Activated T-cell treated with anti-CD3 and anti-CD28 coated beads, Interleukin-2, amount 50 U/mL, for 72 hours (primary cell): ENCODE measurements at regions not wholly inside any gene's neighbourhood (a gene's known extent, or its start where the extent isn't known, plus 50 kb on each side); places are given as distances from the start of the nearest gene placed in this dataset.

ENCODE experiments used
- ATAC-seq, 2 donors: fragments of 150-1000 bp; cut with Tn5 transposase; replicated peaks in 1 of 2; 2 replicates each; pipeline ENCODE4 v1.10.0; 2021; ENCODE audit warnings: moderate library complexity in 2 of 2, mild to moderate bottlenecking in 1 of 2
- DNase-seq, 2 donors: peaks; one replicate each; pipeline ENCODE4 v3.0.0; 2021 to 2022; ENCODE audit warnings: mixed read lengths in 1 of 2
- H3K27ac Mint-ChIP-seq: one replicate; pipeline ENCODE4 v1.8.0; 2022; ENCODE audit warnings: mild to moderate bottlenecking, moderate library complexity, mixed read lengths
- H3K27me3 Mint-ChIP-seq: one replicate; pipeline ENCODE4 v1.8.0; 2022; ENCODE audit warnings: low read depth, mixed read lengths
- H3K36me3 Mint-ChIP-seq, 2 donors: one replicate each; pipeline ENCODE4 v1.8.0; 2022; ENCODE audit warnings: mixed read lengths in 2 of 2, mild to moderate bottlenecking in 1 of 2; ENCODE audit not compliant: insufficient read depth in 2 of 2
- H3K4me1 Mint-ChIP-seq: one replicate; pipeline ENCODE4 v1.8.0; 2022; ENCODE audit warnings: low read depth, mixed read lengths
- H3K4me3 Mint-ChIP-seq, 2 donors: one replicate each; pipeline ENCODE4 v1.8.0; 2022; ENCODE audit warnings: mild to moderate bottlenecking in 2 of 2, mixed read lengths in 2 of 2, moderate library complexity in 2 of 2
- H3K9me3 Mint-ChIP-seq, 2 donors: one replicate each; pipeline ENCODE4 v1.8.0; 2022; ENCODE audit warnings: mixed read lengths in 2 of 2

DNA sequence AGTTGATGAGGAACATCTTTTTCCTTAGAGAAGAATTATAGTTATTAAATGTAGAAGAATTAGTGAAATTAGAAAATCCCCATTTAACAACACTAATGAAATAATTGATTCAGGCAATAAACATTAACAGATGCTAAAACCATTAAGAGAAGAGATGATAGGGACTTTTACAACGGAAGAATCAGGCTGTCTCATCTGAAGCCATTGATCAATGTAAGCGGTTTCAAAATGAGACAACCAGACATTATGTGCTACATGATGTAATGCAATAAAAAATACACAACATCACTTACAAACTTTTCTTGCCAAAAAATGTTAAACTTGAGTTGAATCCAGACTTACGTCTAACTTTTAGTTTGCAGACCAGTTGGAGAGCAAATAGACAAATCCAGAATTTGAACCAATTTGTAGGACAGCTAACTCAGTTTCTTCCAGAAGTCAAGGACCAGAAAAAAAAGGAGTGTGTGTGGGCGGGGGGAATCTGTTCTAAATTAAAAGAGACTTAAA lies 165.4 kb upstream of the DPT start:
- Mint-ChIP-seq H3K4me3 (no peak overlapping the region), H3K27ac (no peak overlapping the region), H3K9me3 (no peaks in the 10 kb centered on the region), H3K4me1 (no peaks in the 10 kb centered on the region), H3K36me3 (no peaks in the 10 kb centered on the region), H3K27me3 (peaks cover 40% of the 10 kb centered on the region)
- ATAC-seq: no peak
- DNase-seq: no peak

DNA sequence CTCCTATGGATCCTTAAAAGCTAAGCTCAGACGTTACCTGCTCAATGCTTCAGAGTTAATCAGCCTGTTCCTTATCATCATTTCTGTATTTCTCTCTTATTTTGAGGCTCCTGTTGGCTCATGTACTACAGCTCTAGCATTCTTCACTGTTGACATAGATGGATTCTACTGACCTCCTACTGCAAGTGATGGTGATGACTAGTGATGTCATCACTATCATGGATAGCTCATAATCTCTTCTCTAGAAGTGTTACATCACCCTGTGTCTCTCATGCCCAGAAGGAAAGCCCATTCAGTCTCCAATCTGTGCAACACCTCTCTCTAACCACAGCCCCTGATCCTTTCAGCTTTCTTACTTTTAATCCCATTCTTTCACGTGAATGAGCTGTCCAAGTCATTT lies 168.2 kb upstream of the DPT start:
- no peaks in the 10 kb centered on the region for H3K4me1 Mint-ChIP-seq
- ATAC-seq (peak in 1 of 2 donors; percentile 35), DNase-seq (no peak)
- H3K4me3 Mint-ChIP-seq: no peak overlapping the region
- no peaks in the 10 kb centered on the region for H3K36me3 Mint-ChIP-seq
- H3K27ac Mint-ChIP-seq: no peak overlapping the region
- peaks cover 53% of the 10 kb centered on the region for H3K27me3 Mint-ChIP-seq
- H3K9me3 Mint-ChIP-seq: no peaks in the 10 kb centered on the region

DNA sequence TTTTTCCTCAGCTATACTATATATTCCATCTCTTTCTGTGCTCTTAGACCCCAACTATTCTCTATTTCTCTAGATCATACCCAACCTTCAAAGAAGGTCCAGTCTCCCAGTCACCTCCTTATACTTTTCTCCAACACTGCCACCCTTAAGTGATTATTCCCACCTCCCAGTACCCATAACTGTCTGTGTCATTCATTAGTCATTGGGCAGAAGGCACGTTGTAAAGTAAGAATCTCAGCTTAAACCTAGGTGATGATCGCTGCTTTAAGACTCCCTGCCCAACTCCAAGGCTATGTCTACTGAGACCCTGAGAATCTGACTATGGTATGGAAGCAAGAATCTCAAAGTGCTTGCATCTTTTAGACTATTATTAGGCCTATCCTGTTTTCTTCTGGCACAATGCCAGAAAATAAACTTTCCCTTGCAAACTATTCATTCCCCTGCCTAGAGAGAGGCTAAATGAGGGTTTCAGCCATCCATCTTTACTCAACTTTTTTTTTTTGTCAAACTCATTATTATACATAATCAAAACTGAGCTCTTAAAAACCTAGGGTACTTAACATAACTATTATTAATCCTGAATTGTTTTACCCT lies 174.3 kb upstream of the DPT start:
- H3K4me3 Mint-ChIP-seq: no peak overlapping the region
- no peaks in the 10 kb centered on the region for H3K36me3 Mint-ChIP-seq
- no peaks in the 10 kb centered on the region for H3K9me3 Mint-ChIP-seq

DNA sequence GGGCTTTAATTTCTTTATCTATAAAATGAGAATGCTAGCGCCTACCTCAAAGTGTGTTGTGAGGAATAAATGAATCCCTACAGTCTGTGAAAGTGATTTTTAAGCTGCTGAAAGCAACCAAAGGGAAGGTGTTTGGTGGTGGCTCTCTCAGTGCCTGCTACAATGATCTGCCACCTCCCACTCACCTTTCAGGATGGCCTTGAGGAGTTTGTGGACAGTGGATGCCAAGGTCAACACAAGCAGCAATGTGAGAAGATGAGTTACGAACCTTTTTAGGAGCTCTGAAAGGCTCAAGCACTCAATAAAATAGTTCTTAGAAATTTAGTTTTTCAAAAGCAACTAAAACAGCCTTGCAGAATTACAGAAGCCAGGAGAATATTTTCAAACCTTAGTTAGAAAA lies 176.6 kb upstream of the DPT start:
- Mint-ChIP-seq H3K27me3 (peaks cover 18% of the 10 kb centered on the region), H3K4me3 (no peak overlapping the region), H3K4me1 (no peaks in the 10 kb centered on the region), H3K36me3 (no peaks in the 10 kb centered on the region), H3K27ac (no peak overlapping the region), H3K9me3 (no peaks in the 10 kb centered on the region)
- ATAC-seq: no peak
- DNase-seq: no peak

More for the DNA sequence above, 174.3 kb upstream of the DPT start:
- H3K27ac Mint-ChIP-seq: no peak overlapping the region
- ATAC-seq (no peak), DNase-seq (no peak)
- H3K27me3 Mint-ChIP-seq: peaks cover 19% of the 10 kb centered on the region
- H3K4me1 Mint-ChIP-seq: no peaks in the 10 kb centered on the region

DNA sequence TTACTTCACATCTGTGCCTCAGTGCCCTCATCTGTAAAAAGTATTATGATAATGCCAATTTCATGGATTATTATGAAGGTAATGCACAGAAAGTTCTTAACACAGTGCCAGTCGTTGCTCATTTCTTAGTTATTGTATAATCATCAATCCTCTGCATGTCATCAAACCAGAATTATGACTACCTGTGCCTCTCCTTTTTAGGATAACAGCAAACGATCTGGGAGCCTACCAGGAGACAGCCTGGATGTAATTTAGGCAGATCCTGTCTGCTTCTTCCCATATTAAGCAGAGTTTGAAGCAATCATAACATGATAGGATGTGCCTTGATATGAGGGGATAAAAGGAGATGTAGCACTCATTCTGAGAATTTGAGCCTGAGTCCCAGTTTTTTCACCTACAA lies 177.4 kb upstream of the DPT start:
- H3K36me3 Mint-ChIP-seq: no peaks in the 10 kb centered on the region
- DNase-seq (no peak), ATAC-seq (no peak)
- H3K27ac Mint-ChIP-seq: no peak overlapping the region
- no peaks in the 10 kb centered on the region for H3K4me1 Mint-ChIP-seq
- no peak overlapping the region for H3K4me3 Mint-ChIP-seq
- peaks cover 11% of the 10 kb centered on the region for H3K27me3 Mint-ChIP-seq
- no peaks in the 10 kb centered on the region for H3K9me3 Mint-ChIP-seq

DNA sequence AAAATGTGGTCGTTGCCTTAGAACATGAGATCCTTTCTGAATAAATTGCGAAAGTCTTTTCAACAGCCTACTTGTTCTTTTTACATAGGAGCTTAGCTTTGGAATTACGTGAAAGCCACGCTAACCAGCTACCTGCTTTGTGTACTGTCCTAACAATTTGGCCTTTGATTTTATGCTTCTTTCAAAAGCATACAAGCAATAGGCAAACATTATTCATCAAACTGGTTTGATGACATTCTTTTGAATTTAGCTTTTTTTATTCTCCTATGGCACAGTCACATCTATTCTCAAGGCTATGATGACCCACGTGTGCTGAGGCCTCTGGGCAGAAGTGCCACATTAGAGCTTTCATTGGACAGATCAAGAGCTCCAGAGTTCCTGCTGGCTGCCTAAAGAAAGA lies 178.0 kb upstream of the DPT start:
- Mint-ChIP-seq H3K4me1 (no peaks in the 10 kb centered on the region), H3K36me3 (no peaks in the 10 kb centered on the region), H3K27ac (no peak overlapping the region), H3K27me3 (peaks cover 6% of the 10 kb centered on the region), H3K4me3 (no peak overlapping the region), H3K9me3 (no peaks in the 10 kb centered on the region)
- ATAC-seq (no peak), DNase-seq (no peak)

DNA sequence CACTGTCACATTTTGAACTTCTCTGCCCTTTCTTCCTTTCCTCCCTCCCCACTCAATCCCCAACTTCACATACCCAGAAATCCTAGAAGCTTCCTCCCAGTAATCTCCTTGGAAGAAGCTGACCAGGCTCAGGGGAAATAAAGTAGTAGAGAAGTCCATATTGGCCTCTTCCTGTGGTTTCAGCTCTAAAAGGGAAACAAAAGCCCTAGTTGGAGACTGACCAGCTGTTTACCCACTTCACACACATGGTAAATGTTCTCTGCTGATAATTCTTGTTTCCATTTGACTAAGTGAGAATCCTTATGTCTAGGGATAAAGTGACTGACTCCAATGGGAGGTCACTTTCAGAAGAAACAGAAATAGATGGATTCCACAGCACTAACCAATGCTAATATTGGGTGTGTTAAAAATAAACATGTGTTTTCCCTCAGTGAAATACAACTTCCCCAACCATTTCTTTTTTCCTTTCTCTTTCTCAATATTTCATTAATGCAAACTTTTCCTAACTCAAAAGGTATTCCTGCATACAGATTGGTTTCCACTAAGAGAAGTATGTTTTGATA lies 178.9 kb upstream of the DPT start:
- ATAC-seq (no peak), DNase-seq (no peak)
- no peak overlapping the region for H3K27ac Mint-ChIP-seq
- H3K4me3 Mint-ChIP-seq: no peak overlapping the region
- no peaks in the 10 kb centered on the region for H3K4me1 Mint-ChIP-seq
- no peaks in the 10 kb centered on the region for H3K9me3 Mint-ChIP-seq
- no peaks in the 10 kb centered on the region for H3K36me3 Mint-ChIP-seq
- H3K27me3 Mint-ChIP-seq: peaks cover 6% of the 10 kb centered on the region

DNA sequence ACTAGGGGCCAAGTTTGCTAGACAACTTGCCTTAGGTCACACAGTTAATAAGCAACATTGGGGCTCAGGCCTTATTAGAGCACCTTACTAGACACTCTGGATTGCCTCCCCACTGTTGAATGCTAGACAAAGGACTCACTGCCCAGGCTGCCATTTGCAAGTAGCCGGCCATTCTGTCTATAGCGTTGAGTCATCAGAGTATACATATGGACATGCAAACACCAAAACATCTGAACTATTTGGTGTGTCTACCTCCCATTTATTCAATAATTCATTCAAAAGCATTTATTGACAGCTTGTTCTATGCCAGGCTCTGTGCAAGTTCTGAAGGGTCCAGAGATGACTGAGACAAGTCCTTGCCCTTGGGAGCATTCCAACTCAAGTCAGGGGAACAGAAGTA lies 181.4 kb upstream of the DPT start:
- no peaks in the 10 kb centered on the region for H3K4me1 Mint-ChIP-seq
- no peaks in the 10 kb centered on the region for H3K9me3 Mint-ChIP-seq
- no peak for ATAC-seq
- no peak for DNase-seq
- H3K4me3 Mint-ChIP-seq: no peak overlapping the region
- H3K27ac Mint-ChIP-seq: no peak overlapping the region
- no peaks in the 10 kb centered on the region for H3K27me3 Mint-ChIP-seq
- no peaks in the 10 kb centered on the region for H3K36me3 Mint-ChIP-seq

DNA sequence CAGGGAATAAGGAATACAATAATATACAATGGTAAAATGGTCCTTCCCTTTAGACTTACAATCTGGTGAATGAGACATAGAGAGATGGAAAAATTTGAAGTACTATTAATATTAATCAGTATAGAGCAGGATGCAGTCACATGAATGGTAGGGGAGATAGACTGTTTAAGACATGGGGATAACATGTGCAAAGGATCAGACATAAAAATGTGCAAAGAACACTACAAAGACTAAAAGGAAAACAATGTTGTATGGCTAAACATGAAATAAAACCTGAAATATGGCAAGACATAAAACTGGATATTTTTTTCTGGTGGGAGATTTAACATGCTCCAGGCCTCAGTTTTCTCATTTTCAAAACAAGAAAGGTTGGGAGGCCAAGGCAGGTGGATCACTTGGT lies 182.4 kb upstream of the DPT start:
- H3K4me1 Mint-ChIP-seq: no peaks in the 10 kb centered on the region
- H3K27ac Mint-ChIP-seq: no peak overlapping the region
- no peak for DNase-seq
- H3K4me3 Mint-ChIP-seq: no peak overlapping the region
- ATAC-seq: no peak
- H3K27me3 Mint-ChIP-seq: no peaks in the 10 kb centered on the region
- no peaks in the 10 kb centered on the region for H3K36me3 Mint-ChIP-seq
- H3K9me3 Mint-ChIP-seq: no peaks in the 10 kb centered on the region

DNA sequence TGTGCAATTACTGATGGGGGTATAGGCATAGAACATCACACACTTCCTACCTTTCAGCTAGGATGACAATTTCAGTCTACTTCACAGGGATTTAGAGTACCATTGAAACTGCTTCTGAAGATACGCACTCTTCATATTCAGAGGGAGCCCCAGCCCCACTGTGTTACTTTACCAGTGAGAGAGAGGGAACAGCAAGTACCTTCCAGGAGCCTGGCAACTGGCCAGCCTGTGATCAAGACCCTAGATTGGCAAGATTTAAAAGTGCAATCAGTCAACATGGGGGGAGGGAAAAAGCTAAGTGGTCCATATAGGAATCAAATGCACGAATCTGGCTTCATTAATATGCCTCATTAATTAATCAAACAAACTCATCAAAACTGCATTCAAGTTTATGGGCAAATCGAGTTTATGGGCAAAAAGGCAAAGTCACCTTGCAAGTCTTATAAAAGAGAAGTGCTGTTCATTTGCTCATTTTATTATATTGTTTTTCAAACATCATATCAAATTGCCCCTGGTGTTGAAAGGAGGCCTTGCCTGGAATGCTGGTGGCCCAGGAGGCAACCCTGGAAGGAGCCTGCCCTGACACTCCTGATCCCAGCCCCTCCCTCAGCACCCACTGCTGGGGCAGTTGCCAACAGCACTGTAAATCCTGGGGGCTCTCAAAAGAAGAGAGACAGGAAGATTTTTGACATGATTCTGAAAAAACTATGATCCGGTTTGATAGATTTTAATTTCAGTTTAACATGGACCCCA lies 184.9 kb upstream of the DPT start:
- no peak for ATAC-seq
- Mint-ChIP-seq H3K4me3 (no peak overlapping the region), H3K27me3 (no peaks in the 10 kb centered on the region), H3K27ac (no peak overlapping the region), H3K36me3 (no peaks in the 10 kb centered on the region), H3K9me3 (no peaks in the 10 kb centered on the region), H3K4me1 (no peaks in the 10 kb centered on the region)
- no peak for DNase-seq

DNA sequence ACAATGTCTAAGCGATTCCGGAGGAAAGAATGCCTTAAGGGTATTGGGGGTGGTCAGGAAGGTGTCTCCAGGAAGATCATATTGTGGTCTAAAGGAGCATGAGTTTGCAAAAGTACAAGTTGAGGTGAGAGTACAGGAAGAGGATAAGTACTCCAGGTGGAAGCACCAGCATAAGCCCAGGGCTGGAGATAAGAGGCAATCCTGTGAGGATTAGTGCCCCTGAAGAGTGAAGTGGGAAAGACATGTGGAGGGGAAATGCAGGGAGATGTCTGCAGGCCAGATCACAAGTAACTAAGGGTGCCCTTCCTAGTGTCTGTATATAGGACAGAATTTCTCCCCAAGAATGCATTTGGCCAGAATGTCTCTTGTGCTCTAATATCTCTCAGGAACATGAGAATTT lies 188.3 kb upstream of the DPT start:
- DNase-seq: no peak
- H3K27ac Mint-ChIP-seq: no peak overlapping the region

DNA sequence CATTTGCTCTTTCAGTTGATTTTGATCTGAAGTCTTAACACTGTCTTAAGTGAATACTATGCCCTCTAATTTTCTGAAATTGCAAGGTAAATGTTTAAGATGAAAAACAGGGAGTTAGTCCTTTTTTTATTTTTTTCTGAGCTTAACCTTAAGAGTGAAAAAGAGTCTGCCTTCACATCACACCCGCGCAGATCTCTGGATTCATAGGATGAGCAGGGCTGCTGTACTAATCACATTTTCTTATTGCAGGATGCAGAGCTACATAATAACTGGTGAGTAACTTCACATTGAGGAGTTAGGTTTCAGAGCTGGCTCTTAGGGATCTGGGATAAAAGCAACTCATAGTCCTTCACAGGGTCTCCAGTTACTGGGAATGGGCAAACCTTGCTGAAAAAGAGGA lies 188.7 kb upstream of the ATP1B1 start:
- no peak for ATAC-seq
- Mint-ChIP-seq H3K36me3 (no peaks in the 10 kb centered on the region), H3K27me3 (no peaks in the 10 kb centered on the region), H3K27ac (no peak overlapping the region), H3K4me3 (no peak overlapping the region), H3K9me3 (no peaks in the 10 kb centered on the region), H3K4me1 (peaks cover 13% of the 10 kb centered on the region)
- DNase-seq: no peak

More for the DNA sequence above, 188.3 kb upstream of the DPT start:
- peaks cover 11% of the 10 kb centered on the region for H3K4me1 Mint-ChIP-seq
- no peak overlapping the region for H3K4me3 Mint-ChIP-seq
- H3K27me3 Mint-ChIP-seq: no peaks in the 10 kb centered on the region
- no peaks in the 10 kb centered on the region for H3K9me3 Mint-ChIP-seq
- no peak for ATAC-seq
- no peaks in the 10 kb centered on the region for H3K36me3 Mint-ChIP-seq

DNA sequence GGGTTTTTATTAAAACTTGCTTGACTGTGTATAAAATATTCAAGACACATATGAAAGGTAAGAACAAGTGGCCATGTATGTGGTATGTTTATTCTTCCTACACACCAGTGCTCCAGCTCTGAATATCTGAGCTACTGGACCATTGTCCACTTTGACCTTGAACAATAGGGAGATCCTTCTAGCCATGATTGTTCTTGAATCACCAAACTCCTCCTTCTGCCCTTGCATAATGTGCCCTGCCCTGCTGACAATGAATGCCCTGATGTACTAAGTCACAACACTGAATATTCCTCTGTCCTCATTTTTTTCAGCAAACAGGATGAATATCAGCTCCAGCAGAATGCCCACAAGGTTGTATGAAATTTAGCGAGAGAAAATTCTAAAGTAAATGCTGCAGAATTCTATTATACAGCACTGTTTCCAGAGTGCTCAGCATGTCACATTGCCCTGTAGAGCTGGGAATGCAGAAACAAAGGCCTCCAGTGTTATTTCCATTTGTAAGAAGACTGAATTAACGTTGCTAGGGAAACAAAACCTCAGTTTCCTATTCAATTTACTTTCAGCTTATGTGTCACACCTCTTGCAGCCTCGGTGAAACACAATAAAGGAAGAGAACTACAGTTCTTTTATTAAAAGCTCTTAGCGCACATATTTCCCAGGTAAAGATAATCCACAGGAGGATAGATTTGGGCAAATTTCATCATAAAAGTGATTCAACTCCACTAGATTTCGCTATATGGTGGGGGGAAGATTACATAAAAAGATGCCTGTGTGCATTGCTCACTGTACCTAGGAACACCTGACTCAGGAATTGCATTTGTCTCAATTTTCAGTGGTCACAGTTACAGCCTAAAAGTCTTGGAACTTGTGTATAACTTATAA lies 187.4 kb upstream of the ATP1B1 start:
- H3K4me1 Mint-ChIP-seq: peaks cover 13% of the 10 kb centered on the region
- DNase-seq (no peak), ATAC-seq (no peak)
- H3K27me3 Mint-ChIP-seq: no peaks in the 10 kb centered on the region
- H3K27ac Mint-ChIP-seq: no peak overlapping the region
- H3K9me3 Mint-ChIP-seq: no peaks in the 10 kb centered on the region
- no peaks in the 10 kb centered on the region for H3K36me3 Mint-ChIP-seq
- no peak overlapping the region for H3K4me3 Mint-ChIP-seq
